HCT116 (cell line): ENCODE measurements at regions not wholly inside any gene's neighbourhood (a gene's known extent, or its start where the extent isn't known, plus 50 kb on each side); places are given as distances from the start of the nearest gene placed in this dataset.

Experiments
- ATAC-seq: fragments of 200-7000 bp; cut with Tn5 transposase; 2 replicates; pipeline ENCODE4 v1.9.1; 2020; ENCODE audit warnings: mild to moderate bottlenecking, moderate library complexity
- BruUV-seq: library from RNA; stranded (reverse); fragments of 400-500 nt; replicated peaks from 2 replicates; lab custom pipeline; 2021; lab: Mats Ljungman, UMichigan
- CTCF ChIA-PET: fragments of 300-600 bp; sonication (Branson Sonifier 250); formaldehyde crosslinking; loops from one replicate; lab custom pipeline; 2021; ENCODE audit warnings: antibody characterized with exemption; lab: Charles Lee
- POLR2A ChIA-PET: fragments of 300-600, 350-600 bp; sonication (Branson Sonifier 250); formaldehyde crosslinking; loops from one replicate; lab custom pipeline; 2021; ENCODE audit warnings: antibody characterized with exemption; lab: Charles Lee
- RAD21 ChIA-PET, 2 experiments: fragments of 300-600 bp; sonication (Branson Sonifier 250); formaldehyde crosslinking; loops; one replicate each; lab custom pipeline; 2023; ENCODE audit warnings: low total read pairs in 2 of 2; ENCODE audit not compliant: uncharacterized antibody in 2 of 2, unreplicated experiment in 2 of 2, low non-redundant PET in 1 of 2; lab: Charles Lee
- DNase-seq: peaks from one replicate; pipeline ENCODE4 v3.0.0-alpha.2; 2010; ENCODE audit warnings: low read depth, low spot score
- H2AFZ ChIP-seq: fragments of 200-600 bp; shearing (Covaris generic), sonication (generic); 2 replicates; pipeline ENCODE4 v1.6.1; 2017; ENCODE audit warnings: low read depth, mixed run types, mixed read lengths, antibody characterized with exemption, low read length; ENCODE audit not compliant: poor library complexity, severe bottlenecking
- H3K27ac ChIP-seq: 2 replicates; pipeline ENCODE4 v1.5.1; 2012; ENCODE audit warnings: low read depth, low read length
- H3K27me3 ChIP-seq: fragments of 200-600 bp; sonication (generic); 2 replicates; pipeline ENCODE4 v1.6.1; 2016; ENCODE audit warnings: mixed run types, low read length, mixed read lengths; ENCODE audit not compliant: insufficient read depth
- H3K36me3 ChIP-seq, 2 experiments: fragments of 200-500 bp in 1 of 2; fragments of 200-600 bp in 1 of 2; sonication (Bioruptor generic) in 1 of 2; sonication (generic) in 1 of 2; 2 replicates each; pipeline versions ENCODE4 v1.5.1 to v1.6.1; 2014 to 2016; ENCODE audit warnings: low read length in 2 of 2, inconsistent platforms in 1 of 2, mixed read lengths in 1 of 2, mixed run types in 1 of 2; ENCODE audit not compliant: insufficient read depth in 2 of 2, control insufficient read depth in 1 of 2
- H3K4me1 ChIP-seq, 2 experiments: fragments of 200-600 bp in 1 of 2; sonication (generic) in 1 of 2; 2 replicates each; pipeline versions ENCODE4 v1.5.1 to v1.6.1; 2012 to 2017; ENCODE audit warnings: low read length in 2 of 2, inconsistent platforms in 1 of 2, mild to moderate bottlenecking in 1 of 2, mixed read lengths in 1 of 2, mixed run types in 1 of 2, moderate library complexity in 1 of 2; ENCODE audit not compliant: insufficient read depth in 2 of 2, control insufficient read depth in 1 of 2
- H3K4me2 ChIP-seq: fragments of 200-600 bp; sonication (generic); 2 replicates; pipeline ENCODE4 v1.6.1; 2017; ENCODE audit warnings: mixed run types, low read length, mixed read lengths
- H3K4me3 ChIP-seq, 2 experiments: fragments of 200-600 bp in 1 of 2; sonication (generic) in 1 of 2; replicated peaks in 1 of 2; 2 replicates each; pipeline ENCODE4 v1.5.1; 2011 to 2016; ENCODE audit warnings: low read length in 2 of 2, control low read depth in 1 of 2, low read depth in 1 of 2, mild to moderate bottlenecking in 1 of 2, mixed read lengths in 1 of 2, mixed run types in 1 of 2
- H3K79me2 ChIP-seq: fragments of 200-600 bp; sonication (generic); 2 replicates; pipeline ENCODE4 v1.6.1; 2017; ENCODE audit warnings: mild to moderate bottlenecking, mixed run types, low read length, moderate library complexity, mixed read lengths; ENCODE audit not compliant: insufficient read depth
- H3K9ac ChIP-seq: fragments of 200-600 bp; sonication (generic); 2 replicates; pipeline ENCODE4 v1.6.1; 2016; ENCODE audit warnings: low read length, mixed read lengths
- H3K9me2 ChIP-seq: fragments of 200-600 bp; sonication (generic), shearing (Covaris generic); 2 replicates; pipeline ENCODE4 v1.6.1; 2017; ENCODE audit warnings: mixed run types, mild to moderate bottlenecking, moderate library complexity; ENCODE audit not compliant: insufficient read depth
- H3K9me3 ChIP-seq, 2 experiments: fragments of 200-500 bp in 1 of 2; fragments of 200-600 bp in 1 of 2; sonication (Bioruptor generic) in 1 of 2; sonication (generic) in 1 of 2; 2 replicates each; pipeline ENCODE4 v1.6.1; 2014 to 2017; ENCODE audit warnings: low read length in 2 of 2, mixed read lengths in 2 of 2, inconsistent platforms in 1 of 2, low read depth in 1 of 2, mild to moderate bottlenecking in 1 of 2, mixed run types in 1 of 2, moderate library complexity in 1 of 2; ENCODE audit not compliant: control insufficient read depth in 1 of 2, insufficient read depth in 1 of 2
- H4K20me1 ChIP-seq: fragments of 200-600 bp; sonication (generic), shearing (Covaris generic); 2 replicates; pipeline ENCODE4 v1.6.1; 2017; ENCODE audit warnings: mixed run types, mild to moderate bottlenecking, moderate library complexity; ENCODE audit not compliant: insufficient read depth
- CEBPB ChIP-seq: IDR thresholded peaks from 2 replicates; pipeline ENCODE4 v1.6.1; 2012; ENCODE audit warnings: low read depth
- CTCF ChIP-seq, 3 experiments: fragments of 200-600 bp in 1 of 3; sonication (generic) in 1 of 3; IDR thresholded peaks in 2 of 3; conservative IDR thresholded peaks in 1 of 3; 2 replicates each; pipeline ENCODE4 v1.5.1; 2012 to 2017; ENCODE audit warnings: low read depth in 2 of 3, low read length in 2 of 3, antibody characterized with exemption in 1 of 3, borderline replicate concordance in 1 of 3, control low read depth in 1 of 3, mild to moderate bottlenecking in 1 of 3, mixed read lengths in 1 of 3, mixed run types in 1 of 3, moderate library complexity in 1 of 3; ENCODE audit not compliant: insufficient read depth in 1 of 3
- EGR1 ChIP-seq: IDR thresholded peaks from 2 replicates; pipeline ENCODE4 v1.6.1; 2012; ENCODE audit warnings: low read depth
- EZH2phosphoT487 ChIP-seq: fragments of 200-600 bp; IDR thresholded peaks from 2 replicates; pipeline ENCODE4 v1.6.1; 2018; ENCODE audit warnings: antibody characterized with exemption, borderline replicate concordance
- FOSL1 ChIP-seq: IDR thresholded peaks from 2 replicates; pipeline ENCODE4 v1.6.1; 2012; ENCODE audit warnings: low read depth
- POLR2A ChIP-seq: IDR thresholded peaks from 2 replicates; pipeline ENCODE4 v1.7.0; 2011; ENCODE audit warnings: borderline replicate concordance; ENCODE audit not compliant: insufficient read depth, insufficient read length; ENCODE audit errors: extremely low read depth
- POLR2AphosphoS5 ChIP-seq: IDR thresholded peaks from 2 replicates; pipeline ENCODE4 v1.6.1; 2011; ENCODE audit warnings: mild to moderate bottlenecking, low read depth, low read length, moderate library complexity
- REST ChIP-seq: IDR thresholded peaks from 2 replicates; pipeline ENCODE4 v1.6.1; 2012; ENCODE audit warnings: low read depth
- SP1 ChIP-seq: IDR thresholded peaks from 2 replicates; pipeline ENCODE4 v1.6.1; 2012; ENCODE audit warnings: low read depth
- SRF ChIP-seq: IDR thresholded peaks from 2 replicates; pipeline ENCODE4 v1.6.1; 2012; ENCODE audit warnings: low read depth
- TCF7L2 ChIP-seq: IDR thresholded peaks from 2 replicates; pipeline ENCODE4 v1.7.0; 2011; ENCODE audit warnings: borderline replicate concordance, inconsistent platforms; ENCODE audit not compliant: insufficient read depth, insufficient read length; ENCODE audit errors: extremely low read depth
- YY1 ChIP-seq: IDR thresholded peaks from 2 replicates; pipeline ENCODE4 v1.6.1; 2011; ENCODE audit warnings: low read length, low read depth, moderate library complexity, mild to moderate bottlenecking; ENCODE audit not compliant: insufficient replicate concordance; ENCODE audit errors: extremely low read depth
- ZBTB33 ChIP-seq: IDR thresholded peaks from 2 replicates; pipeline ENCODE4 v1.6.1; 2011; ENCODE audit warnings: mild to moderate bottlenecking, low read length, moderate library complexity; ENCODE audit not compliant: insufficient replicate concordance; ENCODE audit errors: extremely low read depth
- intact Hi-C: fragments of 100-400 bp; cut with micrococcal nuclease; formaldehyde crosslinking; loops from 2 replicates; pipeline ENCODE4 v1.10.0; 2022

GRCh38 chr2:239521518-239521815 is 120.6 kb upstream of the HDAC4 start:
- no peak overlapping the region for H3K9ac ChIP-seq
- intact Hi-C loops = no loop called here
- no peaks in the 10 kb centered on the region for H3K79me2 ChIP-seq
- ChIA-PET POLR2A (no interaction called here), RAD21 (no interaction called here), CTCF (no interaction called here)
- no peaks in the 10 kb centered on the region; a peak in 1 of 4 replicates for H3K4me1 ChIP-seq
- no peaks in the 10 kb centered on the region for H3K9me3 ChIP-seq
- H2AFZ ChIP-seq = no peak overlapping the region
- no peak overlapping the region for H3K4me3 ChIP-seq
- no peak overlapping the region for H3K4me2 ChIP-seq
- TF ChIP-seq POLR2A (no peak), POLR2AphosphoS5 (no peak), YY1 (no peak), SP1 (no peak), FOSL1 (no peak), TCF7L2 (no peak), EGR1 (no peak), SRF (no peak)
- H3K27ac ChIP-seq = no peak overlapping the region
- DNase-seq (no peak), ATAC-seq (no peak)
- H3K36me3 ChIP-seq = no peaks in the 10 kb centered on the region
- BruUV-seq = no TSS peak
- H4K20me1 ChIP-seq = no peaks in the 10 kb centered on the region
- no peaks in the 10 kb centered on the region for H3K9me2 ChIP-seq
- peaks cover 13% of the 10 kb centered on the region; the same call in 1 of the 2 replicates for H3K27me3 ChIP-seq

GRCh38 chr2:239520811-239521517 is 120.1 kb upstream of the HDAC4 start:
- no peak for ATAC-seq
- H3K27me3 ChIP-seq = peaks cover 10% of the 10 kb centered on the region; the same call in 1 of the 2 replicates
- no peaks in the 10 kb centered on the region for H4K20me1 ChIP-seq
- H3K9me3 ChIP-seq = no peaks in the 10 kb centered on the region
- H3K9me2 ChIP-seq = no peaks in the 10 kb centered on the region
- no peak overlapping the region for H2AFZ ChIP-seq
- no peak overlapping the region for H3K4me2 ChIP-seq
- DNase-seq = no peak
- CTCF ChIA-PET = no interaction called here
- no TSS peak for BruUV-seq
- H3K27ac ChIP-seq = no peak overlapping the region
- H3K4me3 ChIP-seq = no peak overlapping the region
- H3K36me3 ChIP-seq = no peaks in the 10 kb centered on the region
- H3K9ac ChIP-seq = no peak overlapping the region
- RAD21 ChIA-PET = no interaction called here
- no peaks in the 10 kb centered on the region; a peak in 1 of 4 replicates for H3K4me1 ChIP-seq
- intact Hi-C loops = no loop called here
- H3K79me2 ChIP-seq = no peaks in the 10 kb centered on the region
- POLR2A ChIA-PET = no interaction called here
- TF ChIP-seq CEBPB (no peak), EZH2phosphoT487 (no peak), ZBTB33 (no peak), REST (no peak), CTCF (IDR thresholded peaks at IDR 0.05 in 2 of 3, conservative IDR thresholded peaks at IDR 0.05 in 1 of 3; ENCODE audit: borderline replicate concordance in 1 of 3, insufficient read depth in 1 of 3, low read depth in 2 of 3, low read length in 2 of 3) (no peak)
